GM12872 (cell line): ENCODE measurements at regions not wholly inside any gene's neighbourhood (a gene's known extent, or its start where the extent isn't known, plus 50 kb on each side); places are given as distances from the start of the nearest gene placed in this dataset.

Experiments
- TF ChIP-seq, protein P1 (sequence below): IDR thresholded peaks from 3 replicates; pipeline ENCODE4 v1.5.1; 2011; ENCODE audit warnings: low read depth, mild to moderate bottlenecking, low read length, moderate library complexity; ENCODE audit not compliant: insufficient read depth

DNA sequence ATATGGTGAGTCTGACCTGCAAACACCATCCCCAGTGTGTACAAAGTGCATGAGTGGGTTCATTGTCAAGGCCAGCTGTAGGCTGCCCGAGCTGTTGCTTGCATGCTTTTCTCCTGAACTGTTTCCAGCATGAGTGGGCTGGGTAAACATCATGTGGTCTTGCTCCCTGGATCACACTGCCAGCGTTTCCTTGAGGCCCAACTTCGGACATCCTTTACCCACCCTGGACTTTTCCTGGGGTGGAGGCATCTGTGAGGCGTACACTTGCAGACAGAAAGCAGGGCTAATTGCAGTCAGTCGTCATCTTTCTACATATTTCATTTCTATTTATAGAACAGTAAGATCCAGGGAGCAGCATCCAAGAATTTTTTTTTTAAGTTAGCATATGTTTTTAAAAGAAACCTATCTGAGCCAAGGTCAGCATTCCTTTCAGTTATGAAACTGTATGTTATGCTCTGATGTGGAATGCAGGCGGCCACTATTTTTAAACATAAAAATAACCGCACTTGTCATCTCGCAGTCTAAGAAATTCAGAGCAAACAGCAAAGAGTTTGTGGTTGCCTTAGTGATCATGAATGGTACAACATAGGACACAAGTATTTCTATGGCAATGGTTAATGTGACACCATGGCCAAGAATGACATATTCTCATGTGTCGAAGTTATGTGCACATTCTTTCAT lies 106.5 kb upstream of the DMRT1 start:
- TF ChIP-seq, protein P1, sequence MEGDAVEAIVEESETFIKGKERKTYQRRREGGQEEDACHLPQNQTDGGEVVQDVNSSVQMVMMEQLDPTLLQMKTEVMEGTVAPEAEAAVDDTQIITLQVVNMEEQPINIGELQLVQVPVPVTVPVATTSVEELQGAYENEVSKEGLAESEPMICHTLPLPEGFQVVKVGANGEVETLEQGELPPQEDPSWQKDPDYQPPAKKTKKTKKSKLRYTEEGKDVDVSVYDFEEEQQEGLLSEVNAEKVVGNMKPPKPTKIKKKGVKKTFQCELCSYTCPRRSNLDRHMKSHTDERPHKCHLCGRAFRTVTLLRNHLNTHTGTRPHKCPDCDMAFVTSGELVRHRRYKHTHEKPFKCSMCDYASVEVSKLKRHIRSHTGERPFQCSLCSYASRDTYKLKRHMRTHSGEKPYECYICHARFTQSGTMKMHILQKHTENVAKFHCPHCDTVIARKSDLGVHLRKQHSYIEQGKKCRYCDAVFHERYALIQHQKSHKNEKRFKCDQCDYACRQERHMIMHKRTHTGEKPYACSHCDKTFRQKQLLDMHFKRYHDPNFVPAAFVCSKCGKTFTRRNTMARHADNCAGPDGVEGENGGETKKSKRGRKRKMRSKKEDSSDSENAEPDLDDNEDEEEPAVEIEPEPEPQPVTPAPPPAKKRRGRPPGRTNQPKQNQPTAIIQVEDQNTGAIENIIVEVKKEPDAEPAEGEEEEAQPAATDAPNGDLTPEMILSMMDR, result no peak

DNA sequence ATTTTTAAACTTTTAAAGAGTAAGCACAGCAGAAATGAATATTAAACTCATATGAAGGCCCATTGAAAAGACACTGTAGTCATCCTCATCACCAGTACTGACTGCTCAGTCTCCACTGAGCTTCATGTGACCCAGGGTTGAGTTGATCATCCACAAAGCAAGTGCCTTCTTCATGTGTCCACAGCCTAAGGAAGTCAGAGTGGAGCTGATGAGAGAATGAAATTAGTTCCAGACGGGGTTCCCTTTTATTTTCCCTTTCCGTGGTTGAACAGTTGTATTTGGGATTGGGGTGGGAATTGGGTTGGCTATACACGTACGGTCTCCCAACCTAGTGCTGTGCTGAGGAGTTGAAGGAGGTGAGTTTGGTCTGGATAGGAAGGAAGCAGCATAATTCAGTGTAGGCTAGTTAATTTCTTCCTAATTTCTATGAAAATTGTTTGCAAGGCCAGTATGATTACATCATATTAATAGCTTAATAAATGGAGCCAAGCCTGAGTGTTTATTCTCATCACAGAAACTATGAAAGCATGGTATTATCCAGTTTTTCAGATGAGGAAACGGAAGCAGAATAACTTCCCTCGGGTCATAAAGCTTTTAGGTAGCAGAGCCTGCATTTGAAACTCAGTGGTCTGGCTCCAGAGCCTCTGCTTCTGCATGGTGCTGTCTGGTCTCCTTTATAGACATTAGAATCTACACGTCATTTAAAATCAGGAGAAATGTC lies 103.9 kb upstream of the DMRT1 start:
- TF ChIP-seq, protein P1, result no peak

DNA sequence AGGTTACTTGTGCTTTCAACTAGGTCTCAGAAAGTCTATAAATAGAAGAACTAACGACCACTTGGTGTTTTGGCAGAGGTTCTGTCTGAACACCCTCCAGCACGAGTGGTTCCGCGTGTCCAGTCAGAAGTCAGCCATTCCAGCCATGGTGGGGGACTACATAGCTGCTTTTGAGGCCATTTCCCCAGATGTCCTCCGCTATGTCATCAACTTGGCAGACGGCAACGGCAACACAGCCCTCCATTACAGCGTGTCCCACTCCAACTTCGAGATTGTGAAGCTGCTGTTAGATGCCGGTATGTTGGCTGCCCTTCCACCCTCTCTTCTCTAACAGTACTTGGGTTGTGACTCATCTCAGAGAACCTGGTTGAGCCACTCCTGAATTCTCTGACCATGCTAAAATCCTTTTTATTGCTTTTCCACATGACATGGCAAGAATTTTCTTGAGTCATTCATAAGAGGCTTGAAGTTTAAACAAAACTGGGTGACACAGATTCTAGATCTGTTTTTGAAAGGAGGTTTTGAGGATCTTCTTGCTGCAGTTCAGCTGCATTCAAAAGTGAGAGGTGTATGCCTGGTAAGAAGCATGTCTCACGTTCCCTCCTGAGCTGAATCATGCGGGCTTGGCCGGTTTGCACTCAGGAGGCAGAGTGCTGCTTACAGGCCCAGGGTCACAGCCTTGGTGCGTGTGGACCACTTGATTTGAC lies 103.1 kb upstream of the DMRT1 start:
- TF ChIP-seq, protein P1, result no peak

DNA sequence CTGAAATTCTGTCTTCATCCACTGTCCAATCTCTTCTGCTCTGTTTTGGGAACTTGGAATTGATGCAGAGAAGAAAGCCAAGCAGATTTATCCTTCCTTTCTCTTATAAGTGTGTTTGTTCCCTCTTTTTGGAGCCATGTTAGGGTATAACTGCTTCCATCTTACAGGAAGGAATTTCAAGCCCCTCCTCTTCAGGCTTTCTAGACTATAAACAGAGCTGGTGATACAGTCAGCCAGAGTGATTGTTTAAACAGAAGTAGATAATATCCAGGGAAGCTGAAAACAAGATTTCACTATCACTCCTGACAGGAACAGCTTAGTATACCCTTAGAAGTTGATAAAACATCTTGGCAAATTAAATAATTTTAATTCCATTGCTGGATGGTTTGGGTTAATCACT lies 102.1 kb upstream of the DMRT1 start:
- TF ChIP-seq, protein P1, result no peak

DNA sequence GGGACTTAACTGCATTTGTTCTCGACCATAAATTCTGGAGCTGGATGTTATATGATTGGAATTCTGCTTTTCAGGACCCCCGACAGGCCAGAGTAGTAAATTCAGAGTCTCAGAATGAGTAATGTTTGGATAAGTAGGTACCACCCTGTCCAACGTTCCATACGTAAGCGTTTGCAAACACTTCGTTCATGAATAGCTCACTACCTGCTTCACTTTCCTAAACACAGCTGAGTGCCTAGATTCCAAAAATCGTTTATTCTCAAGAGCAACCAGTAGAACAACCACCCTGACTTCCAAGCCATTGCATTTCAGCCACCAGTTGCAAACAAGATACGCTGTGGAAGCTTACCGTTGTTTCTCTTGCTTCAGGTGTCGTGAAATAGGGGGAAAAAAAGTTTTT lies 101.3 kb upstream of the DMRT1 start:
- TF ChIP-seq, protein P1, result no peak

DNA sequence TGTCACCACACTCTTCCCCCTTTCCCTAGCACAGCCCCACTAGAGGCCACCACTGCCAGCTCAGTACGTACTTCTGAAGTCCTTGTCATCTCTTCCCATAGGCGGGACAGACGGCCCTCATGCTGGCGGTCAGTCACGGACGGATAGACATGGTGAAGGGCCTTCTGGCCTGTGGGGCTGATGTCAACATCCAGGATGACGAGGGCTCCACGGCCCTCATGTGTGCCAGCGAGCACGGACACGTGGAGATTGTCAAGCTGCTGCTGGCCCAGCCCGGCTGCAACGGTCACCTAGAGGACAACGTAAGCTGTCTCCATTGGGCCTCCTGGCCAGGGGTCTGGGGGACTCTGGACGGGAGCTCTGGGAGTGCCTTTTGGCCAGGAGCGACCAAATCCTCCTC lies 99.4 kb upstream of the DMRT1 start:
- TF ChIP-seq, protein P1, result no peak

DNA sequence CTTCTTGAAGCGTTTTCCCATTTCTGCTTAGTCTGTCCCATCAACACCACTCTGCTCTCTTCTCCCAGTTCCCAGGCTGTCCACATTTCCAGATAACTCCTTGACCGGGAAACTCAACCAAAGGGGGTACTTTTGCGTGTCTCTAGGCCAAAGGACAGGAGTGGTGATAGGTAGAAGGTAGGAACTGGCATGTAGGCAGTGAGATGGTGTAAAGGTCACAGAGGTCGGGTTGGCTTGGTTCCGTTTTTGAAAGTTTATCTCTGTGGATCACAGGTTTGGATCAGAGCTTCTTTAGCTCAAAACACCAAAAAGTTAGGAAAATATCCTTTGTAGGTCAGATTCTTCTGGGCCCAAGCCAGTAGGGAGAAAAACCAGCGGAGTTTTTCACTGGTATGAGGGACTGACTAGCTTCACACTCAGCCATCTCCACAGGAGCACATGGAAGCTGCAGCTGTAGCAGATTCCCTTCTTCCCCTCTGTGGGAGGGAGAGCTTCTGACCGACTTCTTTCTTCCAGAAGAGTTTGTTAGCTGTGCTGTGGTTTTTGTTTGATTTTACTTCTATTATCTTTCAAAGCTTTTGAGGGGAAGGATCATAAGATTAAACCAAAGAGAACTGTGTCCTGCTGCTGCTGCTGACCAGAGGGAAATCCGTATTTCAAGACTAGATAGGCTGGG lies 98.4 kb upstream of the DMRT1 start:
- TF ChIP-seq, protein P1, result no peak
